ENCODE measurements at regions not wholly inside any gene's neighbourhood (a gene's known extent, or its start where the extent isn't known, plus 50 kb on each side); places are given as distances from the start of the nearest gene placed in this dataset.

- peaks cover 2% of the 10 kb centered on the region for H3K27me3 Mint-ChIP-seq
- no peaks in the 10 kb centered on the region for H3K9me3 Mint-ChIP-seq
- H3K36me3 Mint-ChIP-seq, result no peaks in the 10 kb centered on the region
- TF ChIP-seq, protein P1, sequence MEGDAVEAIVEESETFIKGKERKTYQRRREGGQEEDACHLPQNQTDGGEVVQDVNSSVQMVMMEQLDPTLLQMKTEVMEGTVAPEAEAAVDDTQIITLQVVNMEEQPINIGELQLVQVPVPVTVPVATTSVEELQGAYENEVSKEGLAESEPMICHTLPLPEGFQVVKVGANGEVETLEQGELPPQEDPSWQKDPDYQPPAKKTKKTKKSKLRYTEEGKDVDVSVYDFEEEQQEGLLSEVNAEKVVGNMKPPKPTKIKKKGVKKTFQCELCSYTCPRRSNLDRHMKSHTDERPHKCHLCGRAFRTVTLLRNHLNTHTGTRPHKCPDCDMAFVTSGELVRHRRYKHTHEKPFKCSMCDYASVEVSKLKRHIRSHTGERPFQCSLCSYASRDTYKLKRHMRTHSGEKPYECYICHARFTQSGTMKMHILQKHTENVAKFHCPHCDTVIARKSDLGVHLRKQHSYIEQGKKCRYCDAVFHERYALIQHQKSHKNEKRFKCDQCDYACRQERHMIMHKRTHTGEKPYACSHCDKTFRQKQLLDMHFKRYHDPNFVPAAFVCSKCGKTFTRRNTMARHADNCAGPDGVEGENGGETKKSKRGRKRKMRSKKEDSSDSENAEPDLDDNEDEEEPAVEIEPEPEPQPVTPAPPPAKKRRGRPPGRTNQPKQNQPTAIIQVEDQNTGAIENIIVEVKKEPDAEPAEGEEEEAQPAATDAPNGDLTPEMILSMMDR (conservative IDR thresholded peaks at IDR 0.05), result no peak
- H3K4me1 Mint-ChIP-seq (ENCODE audit: unreplicated experiment), result peaks cover 9% of the 10 kb centered on the region
- no peak overlapping the region for H3K4me3 Mint-ChIP-seq
- no peak for DNase-seq (ENCODE audit: extremely low spot score, unreplicated experiment)
- H3K27ac Mint-ChIP-seq, result no peak overlapping the region
These were observed 71.6 kb upstream of the RNU6ATAC start for GRCh38 chr9:134236001-134236421.

- no peak overlapping the region for H3K4me3 Mint-ChIP-seq
- no peaks in the 10 kb centered on the region for H3K9me3 Mint-ChIP-seq
- no peak for DNase-seq (ENCODE audit: extremely low spot score, unreplicated experiment)
- TF ChIP-seq, protein P1 (conservative IDR thresholded peaks at IDR 0.05), result no peak
- peaks cover 2% of the 10 kb centered on the region for H3K27me3 Mint-ChIP-seq
- H3K27ac Mint-ChIP-seq, result no peak overlapping the region
- H3K36me3 Mint-ChIP-seq, result no peaks in the 10 kb centered on the region
- peaks cover 9% of the 10 kb centered on the region for H3K4me1 Mint-ChIP-seq (ENCODE audit: unreplicated experiment)
These were observed 72.7 kb upstream of the RNU6ATAC start for GRCh38 chr9:134236935-134237629.

DNA sequence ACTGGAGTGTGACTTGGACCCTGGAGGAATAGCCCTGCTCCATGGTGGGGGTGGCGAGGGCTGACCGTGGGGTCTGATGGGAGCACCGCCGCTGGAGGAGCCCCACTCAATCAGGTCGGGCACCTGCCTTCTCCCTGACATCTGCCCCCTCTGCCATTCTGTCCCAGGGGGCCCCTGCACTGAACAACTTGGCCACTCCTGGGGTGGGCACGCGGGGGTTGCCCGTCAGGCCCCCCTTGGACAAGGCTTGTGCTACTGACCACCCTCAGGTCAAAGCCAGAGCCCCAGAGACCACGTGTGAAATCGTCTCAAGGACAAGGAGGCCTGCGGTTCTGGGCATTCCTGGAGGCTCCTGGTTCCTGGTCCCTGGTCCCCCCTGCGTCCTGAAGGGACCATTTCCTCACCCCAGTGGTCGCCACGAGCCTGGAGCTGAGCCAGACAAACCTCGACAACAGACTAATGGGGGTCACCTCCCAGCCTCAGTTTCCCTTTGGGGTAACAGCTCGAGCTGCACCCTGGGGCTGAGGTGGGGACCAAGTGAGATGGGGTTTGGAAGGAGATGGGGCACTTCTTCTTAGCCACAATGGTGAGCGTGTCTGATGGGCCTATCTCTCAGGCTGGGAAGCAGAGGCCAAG, 73.4 kb upstream of the RNU6ATAC start:
- Mint-ChIP-seq H3K27ac (no peak overlapping the region), H3K27me3 (peaks cover 8% of the 10 kb centered on the region), H3K36me3 (no peaks in the 10 kb centered on the region), H3K9me3 (no peaks in the 10 kb centered on the region), H3K4me1 (ENCODE audit: unreplicated experiment) (peaks cover 9% of the 10 kb centered on the region), H3K4me3 (no peak overlapping the region)
- TF ChIP-seq, protein P1 (conservative IDR thresholded peaks at IDR 0.05), result no peak
- DNase-seq (ENCODE audit: extremely low spot score, unreplicated experiment), result no peak

DNA sequence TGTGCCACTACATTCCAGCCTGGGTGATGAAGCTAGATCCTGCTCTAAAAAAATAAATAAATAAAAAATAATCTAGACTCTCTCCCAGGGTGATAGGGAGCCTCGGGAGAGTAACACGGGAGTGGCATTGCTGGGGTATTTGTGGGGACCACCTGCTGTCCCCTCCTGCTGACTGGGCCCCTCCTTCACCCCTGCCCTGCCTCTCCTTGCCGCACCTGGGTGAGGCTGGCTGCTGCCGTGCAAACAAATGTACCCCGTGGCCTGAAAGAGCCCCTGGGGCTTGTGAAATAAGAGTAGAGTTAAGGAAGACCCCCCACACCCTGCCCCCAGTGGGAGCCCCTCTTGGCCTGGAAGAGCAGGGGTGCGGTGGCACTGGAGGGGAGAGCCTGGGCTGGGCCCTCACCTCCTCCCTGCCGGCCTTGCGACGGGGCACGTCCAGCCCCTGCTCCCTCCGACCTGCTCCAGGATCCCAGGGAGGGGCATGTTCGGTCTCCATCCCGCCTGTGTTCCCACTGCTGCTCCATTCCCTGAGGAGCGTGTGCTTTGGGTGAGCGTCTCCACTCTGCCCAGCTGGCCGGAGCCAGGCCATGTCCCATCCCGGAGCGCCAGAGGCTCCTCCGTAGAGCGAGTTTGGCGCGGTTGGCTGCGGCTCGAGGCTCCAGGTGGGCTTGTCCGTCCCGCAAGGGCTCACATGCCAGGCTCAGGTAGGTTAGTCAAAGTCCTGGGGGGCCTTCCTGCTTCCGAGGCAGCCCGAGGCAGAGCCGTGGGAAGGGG, 75.0 kb upstream of the RNU6ATAC start:
- no peak for DNase-seq (ENCODE audit: extremely low spot score, unreplicated experiment)
- TF ChIP-seq, protein P1 (conservative IDR thresholded peaks at IDR 0.05), result no peak
- Mint-ChIP-seq H3K4me1 (ENCODE audit: unreplicated experiment) (peaks cover 9% of the 10 kb centered on the region), H3K9me3 (no peaks in the 10 kb centered on the region), H3K27me3 (peaks cover 16% of the 10 kb centered on the region), H3K36me3 (no peaks in the 10 kb centered on the region), H3K4me3 (no peak overlapping the region), H3K27ac (no peak overlapping the region)

GRCh38 chr9:134239939-134240338, 75.6 kb upstream of the RNU6ATAC start:
- no peaks in the 10 kb centered on the region for H3K9me3 Mint-ChIP-seq
- H3K36me3 Mint-ChIP-seq, result no peaks in the 10 kb centered on the region
- H3K27me3 Mint-ChIP-seq, result peaks cover 22% of the 10 kb centered on the region
- H3K4me3 Mint-ChIP-seq, result no peak overlapping the region
- no peak for DNase-seq (ENCODE audit: extremely low spot score, unreplicated experiment)
- TF ChIP-seq, protein P1 (conservative IDR thresholded peaks at IDR 0.05), result no peak
- H3K27ac Mint-ChIP-seq, result no peak overlapping the region
- H3K4me1 Mint-ChIP-seq (ENCODE audit: unreplicated experiment), result peaks cover 9% of the 10 kb centered on the region

All from type B pancreatic cell (in vitro differentiated cells).